ENCODE measurements at regions not wholly inside any gene's neighbourhood (a gene's known extent, or its start where the extent isn't known, plus 50 kb on each side); places are given as distances from the start of the nearest gene placed in this dataset.

- POLR2A ChIA-PET, result no interaction called here
- Histone ChIP-seq H3K9ac (replicated peaks; ENCODE audit: extremely low read depth, insufficient read depth, low read length) (no peak overlapping the region), H3K79me2 (ENCODE audit: control insufficient read depth, insufficient read depth, low read length) (no peaks in the 10 kb centered on the region), H3K27me3 (ENCODE audit: control insufficient read depth in 2 of 2, insufficient read depth in 2 of 2, low read length in 2 of 2) (peaks cover 26 to 27% of the 10 kb centered on the region in 2 experiments), H3K4me2 (ENCODE audit: insufficient read depth, low read length) (no peak overlapping the region), H3K4me1 (ENCODE audit: control insufficient read depth, extremely low read depth, insufficient read depth, low read length) (peaks cover 2% of the 10 kb centered on the region), H4K20me1 (replicated peaks; ENCODE audit: control insufficient read depth, extremely low read depth, insufficient read depth, low read length) (no peaks in the 10 kb centered on the region), H3K9me3 (replicated peaks; ENCODE audit: control insufficient read depth, insufficient read depth, low read length) (no peaks in the 10 kb centered on the region), H3K9me1 (replicated peaks; ENCODE audit: control insufficient read depth, extremely low read depth, insufficient read depth, low read length) (no peaks in the 10 kb centered on the region), H3K4me3 (replicated peaks in 1 of 3; ENCODE audit: insufficient read depth in 1 of 3, low read depth in 1 of 3, low read length in 3 of 3) (no peak overlapping the region), H3K27ac (ENCODE audit: insufficient read depth, low read depth, low read length) (no peak overlapping the region), H3K36me3 (ENCODE audit: control insufficient read depth in 2 of 2, extremely low read depth in 1 of 2, insufficient read depth in 2 of 2, low read length in 2 of 2) (no peaks in the 10 kb centered on the region), H2AFZ (ENCODE audit: low read depth, low read length) (no peak overlapping the region)
- FAIRE-seq (no peak), DNase-seq (ENCODE audit: low read depth, low spot score) (no peak)
- TF ChIP-seq MYC (IDR thresholded peaks at IDR 0.05; ENCODE audit: low read depth, low read length) (no peak), FOS (IDR thresholded peaks at IDR 0.05; ENCODE audit: borderline replicate concordance, insufficient read depth, low read length) (no peak), GATA2 (IDR thresholded peaks at IDR 0.05; ENCODE audit: insufficient read depth, insufficient read length, low read depth, low read length) (no peak)
- TF ChIP-seq, protein P1, sequence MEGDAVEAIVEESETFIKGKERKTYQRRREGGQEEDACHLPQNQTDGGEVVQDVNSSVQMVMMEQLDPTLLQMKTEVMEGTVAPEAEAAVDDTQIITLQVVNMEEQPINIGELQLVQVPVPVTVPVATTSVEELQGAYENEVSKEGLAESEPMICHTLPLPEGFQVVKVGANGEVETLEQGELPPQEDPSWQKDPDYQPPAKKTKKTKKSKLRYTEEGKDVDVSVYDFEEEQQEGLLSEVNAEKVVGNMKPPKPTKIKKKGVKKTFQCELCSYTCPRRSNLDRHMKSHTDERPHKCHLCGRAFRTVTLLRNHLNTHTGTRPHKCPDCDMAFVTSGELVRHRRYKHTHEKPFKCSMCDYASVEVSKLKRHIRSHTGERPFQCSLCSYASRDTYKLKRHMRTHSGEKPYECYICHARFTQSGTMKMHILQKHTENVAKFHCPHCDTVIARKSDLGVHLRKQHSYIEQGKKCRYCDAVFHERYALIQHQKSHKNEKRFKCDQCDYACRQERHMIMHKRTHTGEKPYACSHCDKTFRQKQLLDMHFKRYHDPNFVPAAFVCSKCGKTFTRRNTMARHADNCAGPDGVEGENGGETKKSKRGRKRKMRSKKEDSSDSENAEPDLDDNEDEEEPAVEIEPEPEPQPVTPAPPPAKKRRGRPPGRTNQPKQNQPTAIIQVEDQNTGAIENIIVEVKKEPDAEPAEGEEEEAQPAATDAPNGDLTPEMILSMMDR (IDR thresholded peaks at IDR 0.05; ENCODE audit: extremely low read depth in 1 of 2, insufficient read depth in 1 of 2, low read depth in 1 of 2, low read length in 2 of 2), result peak in 1 of 2 donors; percentile 47
- intact Hi-C loops (cut with micrococcal nuclease), result loop anchor here (5.0 kb wide), 3 partner anchors 37 to 233 kb away; partner anchors contain the start of gene VEGFA
- dilution Hi-C loops (cut with MboI; ENCODE audit: extremely low pct_ligation_motif_present, low sequenced_read_pairs), result no loop called here
- no TSS peak for BruUV-seq (replicated peaks)
- CTCF ChIA-PET, result interaction anchor here (1.0 to 3.1 kb wide), 5 partner anchors 69 to 232 kb away, joined by 3 to 11 read pairs (median 6); no protein-coding TSS in a partner anchor
Measured at GRCh38 chr6:44004625-44005506, 122.4 kb downstream of the MRPL14 start.

Data from endothelial cell of umbilical vein (primary cell).